HG02885 (cell line): ENCODE measurements at regions not wholly inside any gene's neighbourhood (a gene's known extent, or its start where the extent isn't known, plus 50 kb on each side); places are given as distances from the start of the nearest gene placed in this dataset.
"Not testable (repeated sequence)": the region's sequence is repeated elsewhere in the genome, so short reads cannot be mapped to it uniquely, and the experiment has no call there.

Experiments
- ATAC-seq: cut with Tn5 transposase; IDR thresholded peaks from one replicate; pipeline ENCODE4 v1.9.1; 2021; ENCODE audit warnings: mild to moderate bottlenecking; ENCODE audit not compliant: unreplicated experiment, poor library complexity

DNA sequence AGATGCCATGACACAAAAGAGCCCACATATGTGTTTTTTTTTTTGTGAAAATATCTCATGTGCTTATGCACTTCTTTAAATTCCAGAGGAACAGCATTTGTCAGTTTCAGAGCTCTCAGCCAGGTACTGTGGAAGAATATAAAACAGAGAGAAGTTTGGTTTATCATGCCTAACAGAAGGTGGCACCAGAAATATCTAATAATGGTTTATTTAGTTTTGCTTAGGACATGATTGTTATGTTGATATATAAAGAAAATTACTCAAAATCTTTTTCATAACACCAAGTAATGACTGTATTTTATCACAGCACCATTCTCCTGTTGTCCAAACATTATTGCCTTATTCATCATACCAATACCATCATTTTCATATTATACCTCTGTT is 455.6 kb upstream of the ACTBL2 start:
- ATAC-seq = no peak

DNA sequence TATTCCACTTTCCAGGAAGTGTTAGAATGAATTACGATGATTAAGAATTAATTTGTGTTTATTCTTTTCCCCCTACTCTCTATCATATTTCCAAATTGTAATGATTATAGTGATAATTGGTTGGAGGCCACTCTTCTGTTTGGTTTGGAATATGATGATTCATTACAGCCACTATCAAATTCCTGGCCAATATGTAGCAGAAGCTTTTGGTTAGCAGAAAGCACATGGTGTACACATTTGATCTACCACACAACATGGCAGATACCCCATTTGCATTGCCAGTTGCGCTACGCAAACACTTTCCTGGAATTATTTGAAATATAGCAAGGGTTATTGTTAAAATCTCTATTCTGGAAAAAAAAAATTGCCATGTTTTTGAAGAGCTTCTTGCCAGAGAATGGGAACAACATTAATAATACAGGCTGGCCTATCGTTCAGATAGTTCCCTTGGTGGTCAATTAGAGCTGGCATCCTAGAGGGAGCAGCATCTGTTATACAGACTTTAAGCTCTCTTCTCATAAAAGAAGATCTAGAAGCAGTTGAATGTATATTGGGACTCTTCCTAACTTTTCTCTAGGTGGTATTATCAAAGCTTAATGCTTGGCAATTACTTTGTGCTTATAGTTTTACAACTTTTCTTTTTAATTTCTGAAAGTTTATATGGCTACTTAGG is 455.0 kb upstream of the ACTBL2 start:
- ATAC-seq = no peak

DNA sequence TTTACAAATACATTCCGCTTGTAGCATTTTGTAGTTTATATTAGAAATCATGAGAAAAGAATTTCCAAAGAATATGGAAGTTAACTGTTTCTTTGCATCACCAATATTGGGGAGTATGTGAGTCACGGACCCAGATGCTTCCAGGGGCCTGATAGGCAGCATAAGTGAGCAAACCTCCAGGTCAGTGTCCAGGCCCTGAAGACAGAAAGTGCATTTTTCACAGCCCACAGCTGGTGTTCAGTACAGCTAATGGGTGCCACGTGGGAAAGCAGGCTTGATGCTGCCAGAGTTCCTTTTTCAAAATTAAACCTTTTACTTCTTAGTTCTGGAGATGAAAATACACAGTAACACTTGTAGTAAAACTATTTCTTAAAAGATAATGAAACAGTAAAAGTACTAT is 454.4 kb upstream of the ACTBL2 start:
- no peak for ATAC-seq

DNA sequence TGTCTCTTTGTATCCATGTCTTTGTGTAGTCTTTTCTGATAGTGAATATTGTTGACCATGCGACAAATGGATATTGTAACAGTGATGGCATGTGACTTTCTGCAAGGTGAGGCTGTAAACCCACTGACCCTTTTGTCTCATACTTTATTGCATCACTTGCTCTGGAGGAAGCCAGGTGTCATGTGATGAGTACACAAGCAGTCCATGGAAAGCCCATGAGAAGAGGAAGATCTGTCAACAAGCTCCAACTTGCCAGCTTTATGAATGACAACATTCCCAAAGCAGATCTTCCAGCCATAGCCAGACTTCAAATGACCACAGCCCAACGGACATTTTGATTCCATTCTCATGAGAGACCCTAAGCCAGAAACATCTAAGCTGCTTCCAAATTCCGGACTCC is 450.1 kb upstream of the ACTBL2 start:
- ATAC-seq = no peak

DNA sequence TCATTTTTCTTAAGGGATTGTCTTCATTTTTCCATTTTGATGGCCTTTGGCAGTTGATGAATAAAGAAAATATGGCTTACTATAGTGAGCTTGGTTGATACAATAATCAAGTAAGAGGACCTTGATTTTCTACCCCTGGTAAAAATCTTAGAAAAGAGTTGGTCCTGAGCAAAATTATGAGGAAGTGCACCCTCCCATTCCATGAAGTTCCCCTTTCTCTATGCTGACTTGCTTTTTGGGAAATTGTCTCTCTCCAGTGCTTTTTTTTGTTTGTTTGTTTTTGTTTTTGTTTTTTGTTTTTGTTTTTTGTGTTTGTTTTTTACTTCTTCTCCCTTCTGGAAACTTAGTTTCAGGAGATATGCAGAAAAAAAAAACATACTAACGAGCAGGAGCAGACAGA is 449.2 kb upstream of the ACTBL2 start:
- ATAC-seq = no peak

DNA sequence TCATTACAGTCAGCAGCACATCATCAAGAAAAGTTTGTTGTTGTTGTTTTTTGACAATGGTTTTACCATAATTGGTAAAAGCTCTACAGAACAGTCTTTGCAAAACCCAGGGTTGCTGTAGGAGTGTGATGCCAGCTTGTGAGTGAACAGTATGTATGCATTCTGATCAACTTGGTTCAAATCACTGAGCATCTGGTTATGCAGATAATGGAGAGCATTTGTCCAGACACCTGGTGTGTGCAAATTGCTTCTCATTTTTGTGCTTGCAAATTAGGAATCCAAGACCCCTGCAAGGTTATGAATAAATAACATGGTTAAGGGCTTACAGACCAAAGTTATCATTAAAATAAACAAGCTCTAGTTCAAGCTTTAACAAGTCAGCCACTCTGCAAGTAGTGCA is 448.7 kb upstream of the ACTBL2 start:
- no peak for ATAC-seq

DNA sequence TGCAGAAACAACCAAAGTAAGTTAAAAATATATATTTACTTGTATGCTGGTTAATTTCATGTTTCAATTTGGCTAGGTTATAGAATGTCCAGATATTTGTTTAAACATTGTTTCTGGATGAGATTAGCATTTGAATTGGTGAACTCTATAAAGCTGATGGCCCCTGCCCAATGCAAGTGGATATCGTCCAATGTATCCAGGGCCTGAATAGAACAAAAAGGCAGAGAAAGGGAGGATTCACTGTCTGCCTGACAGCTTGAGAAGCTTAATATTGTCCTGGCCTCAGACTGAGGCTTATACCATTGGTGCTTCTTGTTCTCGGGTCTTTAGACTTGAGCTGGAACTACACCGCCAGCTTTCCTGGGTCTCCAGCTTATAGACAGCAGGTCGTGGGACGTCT is 446.7 kb upstream of the ACTBL2 start:
- ATAC-seq = no peak

DNA sequence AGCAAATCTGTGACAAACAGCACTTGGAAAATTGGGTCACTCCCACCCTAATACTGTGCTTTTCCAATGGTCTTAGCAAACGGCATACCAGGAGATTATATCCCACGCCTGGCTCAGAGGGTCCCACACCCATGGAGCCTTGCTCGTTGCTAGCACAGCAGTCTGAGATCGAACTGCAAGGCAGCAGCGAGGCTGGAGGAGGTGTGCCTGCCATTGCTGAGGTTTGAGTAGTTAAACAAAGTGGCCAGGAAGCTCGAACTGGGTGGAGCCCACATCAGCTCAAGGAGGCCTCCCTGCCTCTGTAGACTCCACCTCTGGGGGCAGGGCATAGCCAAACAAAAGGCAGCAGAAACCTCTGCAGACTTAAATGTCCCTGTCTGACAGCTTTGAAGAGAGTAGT is 440.5 kb upstream of the ACTBL2 start:
- ATAC-seq = not testable (repeated sequence)

DNA sequence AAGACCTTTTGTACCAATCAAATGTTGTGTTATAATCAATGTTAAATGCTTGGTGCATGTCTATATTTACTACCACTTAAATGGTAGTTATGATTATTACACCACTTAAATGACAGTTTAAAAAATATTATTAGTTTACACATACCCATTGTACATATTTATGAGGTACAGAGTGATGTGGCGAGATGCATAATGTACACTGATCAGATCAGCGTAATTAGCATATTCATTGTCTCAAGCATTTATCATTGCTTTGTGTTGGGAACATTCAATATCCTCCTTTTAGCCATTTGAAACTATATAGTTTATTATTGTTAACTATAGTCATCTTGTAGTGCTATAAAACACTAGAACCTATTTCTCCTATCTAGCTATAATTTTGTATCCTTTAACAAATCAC is 434.4 kb upstream of the ACTBL2 start:
- no peak for ATAC-seq

DNA sequence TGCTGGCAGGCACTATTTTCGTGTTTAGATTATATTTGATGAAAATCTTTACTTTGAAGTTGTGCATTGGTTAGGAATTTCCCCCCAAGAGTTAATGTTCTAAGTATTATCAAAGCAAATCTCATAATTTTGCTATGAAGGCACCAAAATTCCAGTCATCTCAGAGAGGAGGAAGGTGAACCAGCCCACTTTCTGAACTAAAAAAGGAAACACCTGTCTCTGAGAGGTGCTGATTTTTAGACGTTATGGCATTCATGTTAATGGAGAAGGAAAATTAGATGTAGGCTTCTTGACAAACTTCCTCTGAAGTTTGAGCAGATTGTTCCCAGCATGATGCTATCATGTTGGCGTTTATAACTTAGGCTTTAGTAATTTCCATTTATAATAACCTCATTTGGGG is 432.9 kb upstream of the ACTBL2 start:
- no peak for ATAC-seq

DNA sequence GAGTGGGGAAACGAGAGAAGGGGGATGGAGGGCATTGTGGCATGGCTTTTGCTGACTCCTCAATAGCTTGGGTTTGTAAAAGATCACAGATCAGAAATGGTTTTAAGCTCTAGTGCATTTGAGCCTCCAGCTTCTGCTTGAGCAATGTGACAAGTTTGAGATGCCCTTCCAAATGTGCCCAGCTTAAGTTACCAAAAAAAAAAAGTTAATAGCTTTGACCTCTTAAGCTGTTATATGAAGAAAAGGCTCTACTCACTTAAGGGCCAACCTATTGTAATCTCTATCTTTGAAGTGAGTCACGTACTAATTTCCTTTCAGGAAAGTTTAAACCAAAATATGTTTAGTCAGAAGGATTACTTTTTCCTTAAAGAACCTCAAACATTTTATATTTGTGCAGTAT is 428.8 kb upstream of the ACTBL2 start:
- ATAC-seq = no peak

DNA sequence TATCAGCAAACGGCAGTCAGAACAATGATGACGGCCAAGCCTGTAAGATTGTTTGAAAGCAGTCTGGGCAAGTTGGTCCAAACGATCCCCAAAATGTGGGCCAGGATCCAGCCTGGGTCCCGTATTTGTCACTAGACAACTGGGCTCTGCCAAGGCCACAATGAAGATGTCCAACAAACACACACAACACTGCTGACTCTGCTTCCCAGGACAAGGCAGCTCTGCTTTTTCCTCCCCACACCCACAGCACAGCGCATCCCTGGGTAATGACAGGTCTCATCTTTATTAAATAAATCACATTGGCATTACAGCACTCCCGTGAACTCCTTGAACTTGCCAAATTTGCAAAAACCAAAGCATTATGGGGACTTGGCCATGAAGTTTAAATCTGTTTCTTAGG is 424.1 kb upstream of the ACTBL2 start:
- no peak for ATAC-seq

DNA sequence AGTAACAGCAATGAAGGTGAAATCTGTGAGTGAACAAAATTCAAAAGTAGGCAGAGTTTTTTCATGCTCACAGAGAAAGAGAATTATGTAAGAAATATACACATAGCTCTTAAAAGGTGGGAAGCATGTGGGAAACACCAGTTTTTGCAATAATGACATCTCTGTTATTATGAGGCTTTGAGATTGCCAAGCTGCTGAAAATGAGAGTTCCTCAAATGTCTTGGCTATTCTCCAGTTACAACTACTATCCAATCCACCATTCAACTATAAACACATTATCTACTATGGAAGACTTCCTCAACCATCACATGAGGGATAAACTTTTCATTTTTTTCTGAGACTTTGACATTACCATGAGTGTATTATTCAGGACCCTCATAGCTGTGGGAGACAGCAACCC is 420.8 kb upstream of the ACTBL2 start:
- no peak for ATAC-seq

DNA sequence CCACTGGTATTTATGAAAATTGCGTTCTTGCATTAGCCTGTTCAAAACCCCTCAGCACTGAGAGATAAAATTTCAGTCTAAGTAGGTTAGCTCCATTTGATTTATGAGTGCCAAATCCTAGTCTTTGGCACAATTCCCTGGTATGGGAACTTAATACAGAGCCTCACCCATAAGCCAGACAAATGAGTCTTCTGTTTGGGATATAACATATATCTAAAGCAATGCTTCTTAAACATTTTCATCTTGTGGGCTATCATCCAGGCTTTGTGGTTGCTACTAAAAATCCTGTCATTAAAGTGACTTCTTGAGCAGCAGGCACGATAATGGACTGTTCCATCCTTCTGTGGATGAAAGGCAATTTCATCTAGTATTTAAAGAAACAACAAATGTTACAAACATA is 419.5 kb upstream of the ACTBL2 start:
- ATAC-seq = no peak

DNA sequence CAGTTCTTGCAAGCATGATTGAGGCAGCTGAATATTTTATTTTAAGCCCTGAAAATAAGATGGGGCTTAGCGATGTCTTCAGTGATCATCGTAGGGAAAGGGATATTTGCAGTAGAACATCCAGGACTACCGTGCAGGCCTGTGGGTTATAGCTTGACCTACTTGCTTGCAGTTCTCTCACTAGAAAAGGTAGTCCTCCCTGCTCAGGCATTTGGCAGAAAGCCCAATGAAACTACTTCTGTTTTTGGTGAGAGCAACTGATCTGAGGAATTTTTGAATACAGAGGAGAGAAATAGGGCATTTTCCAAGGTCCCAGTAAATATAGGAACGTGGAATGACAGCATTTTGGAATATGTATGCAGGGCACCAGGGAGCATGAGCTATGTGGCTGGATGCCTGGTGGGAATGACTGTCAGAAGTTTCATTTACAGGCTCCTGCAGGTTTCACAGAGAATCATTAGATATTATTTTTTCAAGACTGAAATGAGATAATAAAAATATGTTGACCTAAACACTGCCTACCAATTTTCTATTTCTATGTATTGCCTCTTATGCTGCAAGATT is 417.9 kb upstream of the ACTBL2 start:
- ATAC-seq = no peak

DNA sequence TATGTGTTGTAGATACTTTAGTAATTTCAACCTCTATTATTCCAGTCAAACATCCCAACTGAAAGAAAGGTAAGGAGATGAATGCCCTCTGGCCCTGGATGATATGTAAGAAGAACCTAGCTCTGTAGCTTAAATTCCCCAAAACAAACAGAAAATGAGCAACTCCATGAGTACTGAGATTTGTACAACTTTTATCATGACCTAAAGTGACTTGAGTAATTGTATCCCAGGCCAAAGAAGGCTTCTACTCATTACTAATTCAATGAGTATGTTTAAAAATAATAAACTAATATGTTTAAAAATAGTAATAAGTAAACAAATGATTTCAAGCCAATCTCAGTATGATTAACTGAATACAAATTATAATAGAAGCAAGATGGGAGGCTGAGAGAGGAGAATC is 414.0 kb upstream of the ACTBL2 start:
- ATAC-seq = no peak

DNA sequence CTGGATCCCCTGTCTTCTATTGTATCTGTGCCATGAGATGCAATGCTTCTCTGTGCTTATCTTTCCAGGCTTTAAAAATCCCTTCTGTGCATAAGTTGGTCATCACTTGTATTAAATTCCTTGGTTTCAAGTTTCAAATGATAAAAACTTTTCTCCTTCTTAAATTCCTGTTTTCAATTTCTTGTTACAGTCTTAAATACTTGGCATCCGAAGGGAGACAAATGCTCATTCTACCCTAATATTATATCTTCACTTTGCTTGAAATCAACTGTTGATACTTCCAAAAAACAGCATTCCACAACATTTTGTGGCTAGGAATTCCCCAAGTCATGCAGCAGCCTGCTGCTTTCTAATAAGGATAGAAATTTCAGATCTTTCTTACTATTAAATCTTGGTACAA is 413.2 kb upstream of the ACTBL2 start:
- ATAC-seq = no peak

DNA sequence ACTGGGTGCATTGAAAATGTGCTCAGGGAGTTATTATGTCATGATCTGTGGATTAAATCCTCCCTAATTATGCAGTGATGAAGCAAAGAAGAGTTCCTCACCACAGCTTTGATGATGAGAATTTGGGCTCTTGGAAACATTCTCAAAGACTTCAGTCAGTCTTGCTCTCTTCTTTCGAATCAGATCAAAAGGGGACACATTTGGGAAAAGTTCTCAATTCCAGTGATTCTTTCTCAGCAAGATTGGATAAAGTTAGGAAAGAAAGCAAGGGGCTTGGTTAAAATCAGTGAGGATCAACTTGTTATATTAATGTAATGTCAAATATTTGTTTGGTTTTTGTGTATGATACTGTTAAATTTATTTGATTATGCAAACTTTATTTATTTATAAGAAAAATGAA is 411.3 kb upstream of the ACTBL2 start:
- no peak for ATAC-seq

DNA sequence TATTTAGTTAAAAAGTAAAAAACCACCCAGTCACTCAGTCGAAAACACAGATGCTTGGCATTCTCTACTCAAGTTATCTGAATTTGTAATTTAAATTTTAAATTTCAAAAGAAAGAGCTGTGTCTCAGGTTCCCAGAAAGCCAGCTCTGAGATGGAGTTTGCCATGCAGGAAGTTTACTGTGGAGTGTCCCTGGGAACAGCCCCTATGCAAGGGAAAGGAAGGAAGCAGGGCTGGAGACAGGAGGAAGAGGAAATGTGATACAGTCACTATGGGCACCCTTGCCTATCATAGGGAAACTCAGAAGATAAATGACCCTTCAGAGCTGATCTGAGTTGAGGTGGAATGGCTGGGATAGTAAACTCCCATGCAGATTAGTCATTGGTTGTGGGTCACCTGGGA is 408.8 kb upstream of the ACTBL2 start:
- ATAC-seq = no peak

DNA sequence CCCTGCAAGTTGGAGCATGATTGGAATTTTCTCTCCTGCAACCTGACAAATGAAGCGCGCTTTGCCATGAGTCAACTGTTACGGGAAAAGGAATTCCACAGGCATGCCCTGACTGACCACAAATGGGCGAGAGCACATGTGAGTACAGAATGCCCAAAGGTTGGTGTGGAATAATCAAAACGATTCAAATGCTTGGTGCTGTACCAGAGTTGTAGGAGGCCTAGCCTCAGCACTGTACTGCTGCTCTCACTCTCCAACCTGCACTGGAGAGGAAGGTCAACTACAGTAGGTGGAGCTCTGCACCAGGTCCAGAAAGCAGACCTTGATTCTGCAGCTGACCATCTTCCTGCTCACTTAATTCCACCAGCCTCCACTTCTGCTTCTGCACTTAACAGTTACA is 406.9 kb upstream of the ACTBL2 start:
- no peak for ATAC-seq

DNA sequence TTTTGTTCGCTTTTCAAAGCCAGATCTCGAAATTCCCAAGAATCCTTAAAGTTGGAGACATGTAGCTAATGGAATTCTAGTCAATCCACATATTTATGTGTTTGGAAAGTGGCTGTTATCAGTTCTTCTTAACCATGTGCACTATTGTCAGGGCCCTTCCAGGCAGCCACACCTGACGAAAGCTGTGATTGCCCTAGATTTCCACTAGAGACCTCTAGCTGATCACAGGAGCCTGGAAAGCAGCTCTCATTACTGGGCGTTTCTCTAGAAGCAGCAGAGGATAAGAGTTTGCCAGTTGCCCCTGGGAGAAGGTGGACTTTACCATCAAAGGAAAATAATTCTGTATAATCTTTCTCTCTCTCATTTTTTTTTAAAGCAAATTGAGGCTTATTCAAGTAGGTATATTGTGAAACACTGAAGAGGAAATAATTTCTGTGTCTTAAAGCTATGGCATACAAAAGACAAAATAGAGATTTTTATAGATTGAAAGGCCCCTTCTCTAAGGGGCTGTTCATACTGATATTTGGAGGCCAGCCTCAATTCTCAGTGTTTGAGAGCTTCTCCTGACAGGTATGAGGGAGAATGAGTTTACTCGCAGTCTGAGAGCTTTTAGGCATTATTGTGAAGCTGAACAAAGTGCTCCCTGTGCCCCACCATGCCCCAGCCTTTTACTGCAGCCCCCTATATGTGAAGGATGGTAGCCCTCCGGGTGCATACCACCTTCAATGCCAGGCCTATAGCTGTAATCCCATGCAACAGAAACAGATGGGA is 405.4 kb upstream of the ACTBL2 start:
- no peak for ATAC-seq
